ENCODE measurements at regions not wholly inside any gene's neighbourhood (a gene's known extent, or its start where the extent isn't known, plus 50 kb on each side); places are given as distances from the start of the nearest gene placed in this dataset.

- TF ChIP-seq CTCF (IDR thresholded peaks at IDR 0.05) (no peak), POLR2AphosphoS5 (IDR thresholded peaks at IDR 0.05) (no peak)
These were observed 54.4 kb upstream of the GRIP1 start for GRCh38 chr12:66733321-66733720.

Data from breast epithelium (tissue), 3 donors.